CD1c-positive myeloid dendritic cell (primary cell): ENCODE measurements at regions not wholly inside any gene's neighbourhood (a gene's known extent, or its start where the extent isn't known, plus 50 kb on each side); places are given as distances from the start of the nearest gene placed in this dataset.

Source experiments
- DNase-seq: peaks from one replicate; pipeline ENCODE4 v3.0.0-alpha.2; 2016; ENCODE audit errors: extremely low spot score

DNA sequence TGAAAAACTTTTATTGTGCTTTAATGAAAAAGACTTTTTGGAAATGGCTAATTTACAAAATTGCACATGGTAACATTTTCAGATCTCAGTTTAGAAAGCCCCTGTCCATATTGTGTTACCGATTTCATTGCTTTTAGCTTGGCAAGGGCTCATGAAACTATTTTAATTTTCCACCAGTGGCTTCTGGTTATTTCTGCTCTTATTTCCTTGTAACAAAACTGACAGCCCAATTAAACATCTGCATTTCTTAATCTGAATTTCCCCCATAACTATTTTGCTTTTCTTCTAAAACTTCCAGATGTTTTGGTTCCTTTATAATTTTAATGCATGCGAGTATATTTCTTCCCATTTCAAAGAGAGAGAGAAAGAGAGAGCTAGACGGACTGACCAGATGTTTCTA, 264.8 kb downstream of the PTPRC start:
- no peak for DNase-seq

DNA sequence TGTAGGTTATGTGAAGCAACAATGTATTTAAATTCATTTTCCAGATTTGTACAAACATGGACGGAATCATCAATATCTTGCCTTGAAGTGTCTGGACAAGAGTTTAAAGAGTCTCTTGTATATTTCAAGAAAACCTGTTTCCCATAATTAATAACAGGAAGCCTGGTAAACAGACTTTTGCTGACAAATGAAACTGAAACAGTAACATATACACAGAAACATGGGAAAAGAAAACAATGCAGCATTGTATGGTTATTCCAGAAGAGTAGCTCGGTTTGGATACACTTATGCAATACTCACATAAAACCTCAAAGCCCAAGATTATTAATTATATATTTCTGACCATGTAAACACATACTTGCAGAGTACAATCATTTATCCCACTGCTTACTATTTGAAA, 265.5 kb downstream of the PTPRC start:
- no peak for DNase-seq

DNA sequence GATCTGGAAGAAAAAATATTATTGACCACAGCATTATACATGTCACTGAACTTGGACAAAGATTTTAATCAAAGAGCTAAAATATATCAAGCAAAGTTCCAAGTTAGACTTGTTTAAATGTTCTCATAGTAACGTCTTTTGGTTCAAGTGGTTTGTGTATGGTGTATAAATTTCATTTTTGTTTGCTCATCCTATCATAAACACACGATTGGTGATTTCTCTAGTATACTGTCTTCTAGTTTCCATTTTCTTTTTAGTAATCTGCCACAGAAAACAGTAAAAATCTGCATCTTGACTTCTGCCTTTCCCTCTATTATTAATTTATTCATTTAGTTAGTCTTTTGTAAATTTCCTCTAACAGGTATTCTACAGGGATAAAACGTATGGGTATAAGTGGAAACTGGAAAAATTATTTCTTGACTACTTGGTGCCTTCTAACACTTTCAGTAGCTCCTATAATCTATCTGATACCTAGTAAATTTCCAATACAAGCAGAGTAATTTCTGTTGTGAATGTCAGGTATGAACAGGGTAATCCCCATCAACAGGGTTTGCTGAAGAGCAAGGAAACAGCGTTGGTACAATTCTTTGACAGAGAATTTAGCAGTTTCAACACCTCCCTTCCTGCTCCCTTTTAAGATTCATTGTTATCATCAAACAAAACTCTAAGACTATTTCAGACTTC, 268.0 kb downstream of the PTPRC start:
- no peak for DNase-seq

DNA sequence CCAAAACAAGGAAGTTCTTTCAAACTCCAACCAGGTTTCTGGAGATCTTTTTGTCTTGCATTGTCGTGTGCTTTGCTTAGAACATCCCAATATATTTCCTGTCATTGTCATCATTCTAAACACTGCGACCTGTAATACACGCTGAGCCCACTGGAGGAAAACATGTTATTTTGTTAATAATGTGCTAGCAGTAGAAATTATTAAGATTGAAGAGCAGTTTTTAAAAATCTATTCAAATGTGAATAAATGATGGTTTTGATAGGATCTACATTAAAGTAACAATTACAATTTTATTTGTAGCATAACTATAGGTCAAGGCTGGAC, 268.5 kb downstream of the PTPRC start:
- no peak for DNase-seq

DNA sequence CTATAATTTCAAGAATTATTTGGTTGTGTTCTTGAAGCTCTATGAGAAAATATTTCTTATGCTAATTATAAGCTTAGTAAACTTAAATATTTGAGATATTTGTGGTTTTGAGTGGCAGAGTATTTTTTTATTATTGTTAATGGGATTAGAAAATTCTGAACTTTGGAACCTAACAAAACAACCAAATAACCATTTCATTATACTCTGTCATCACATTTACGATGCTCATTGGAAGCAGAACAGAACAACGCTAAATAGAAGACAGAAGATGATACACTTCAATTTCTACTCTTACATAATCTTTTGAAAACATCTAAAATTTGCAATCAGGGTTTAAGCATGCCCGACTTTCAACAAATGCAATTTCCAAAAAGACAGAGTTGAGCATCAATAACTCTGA, 270.2 kb downstream of the PTPRC start:
- no peak for DNase-seq

DNA sequence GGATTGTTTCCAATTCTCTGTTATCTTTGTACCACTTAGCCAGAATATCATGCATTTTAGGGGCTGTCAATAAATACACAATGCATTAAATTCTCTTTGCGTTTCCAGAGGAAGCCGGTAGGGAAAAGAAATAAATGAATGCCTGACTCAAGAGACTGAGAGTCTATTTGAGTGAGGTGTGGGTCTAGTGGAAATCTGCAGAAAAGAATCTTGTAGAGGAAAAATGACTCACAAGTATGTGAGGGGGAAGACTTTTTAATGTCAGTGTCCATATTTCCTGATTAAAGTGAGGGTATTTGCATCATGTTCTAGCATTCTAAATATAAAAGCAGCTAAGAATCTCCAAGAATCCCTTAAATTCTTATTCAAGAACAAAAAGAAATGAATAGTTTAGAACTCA, 271.1 kb downstream of the PTPRC start:
- DNase-seq, result no peak

DNA sequence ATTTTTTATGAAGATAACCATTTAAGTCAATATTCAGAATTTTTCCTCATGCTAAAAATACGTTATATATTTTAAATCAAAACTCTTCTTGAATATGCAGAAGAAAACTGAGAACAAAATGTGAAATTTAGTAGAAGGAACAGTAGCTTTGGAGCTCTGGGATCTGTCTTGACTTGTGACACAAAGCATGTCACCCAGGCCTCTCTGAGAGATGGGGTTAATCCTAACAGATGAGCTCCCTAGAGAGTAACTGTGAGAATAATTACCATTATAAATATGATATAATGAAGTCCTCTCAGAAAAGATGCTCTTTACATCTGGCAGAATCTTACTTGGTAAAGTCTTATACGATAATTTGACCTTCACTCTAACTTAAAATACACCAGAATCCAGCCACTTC, 272.0 kb downstream of the PTPRC start:
- DNase-seq, result no peak

DNA sequence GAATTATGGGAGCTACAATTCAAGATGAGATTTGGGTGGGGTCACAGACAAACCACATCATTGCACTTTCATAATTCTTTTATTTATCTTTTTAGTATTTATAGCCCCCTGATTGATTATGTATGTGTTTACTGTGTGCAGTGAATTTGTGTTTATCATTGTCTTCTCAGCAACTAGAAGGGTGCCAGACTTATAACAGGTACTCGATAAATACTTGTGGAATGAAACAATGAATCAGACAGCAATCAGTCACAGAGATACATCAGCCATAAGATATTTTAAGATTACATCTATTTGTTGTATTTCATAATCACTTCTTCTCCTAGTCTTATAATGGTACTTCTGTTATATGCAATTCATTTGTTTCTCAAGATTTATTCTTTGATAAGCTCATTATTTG, 273.2 kb downstream of the PTPRC start:
- no peak for DNase-seq

DNA sequence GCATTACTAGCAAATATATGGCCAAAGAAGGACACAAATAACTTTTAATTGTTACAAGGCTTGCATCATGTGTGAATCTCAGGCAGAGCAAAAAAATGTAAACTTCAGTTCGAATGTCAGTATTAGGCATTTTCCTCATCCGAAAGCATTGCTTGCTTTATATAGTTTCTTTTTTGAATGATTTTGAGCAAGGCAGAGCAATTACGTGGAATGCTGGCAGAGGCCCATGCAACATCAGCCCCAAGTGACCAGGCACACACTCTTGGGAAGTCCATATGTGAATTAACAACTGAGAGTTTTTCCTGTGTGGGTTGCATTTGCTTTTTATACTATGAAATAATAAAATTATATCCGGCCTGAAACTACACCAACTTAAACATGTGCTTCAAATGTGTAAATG, 274.8 kb downstream of the PTPRC start:
- no peak for DNase-seq

DNA sequence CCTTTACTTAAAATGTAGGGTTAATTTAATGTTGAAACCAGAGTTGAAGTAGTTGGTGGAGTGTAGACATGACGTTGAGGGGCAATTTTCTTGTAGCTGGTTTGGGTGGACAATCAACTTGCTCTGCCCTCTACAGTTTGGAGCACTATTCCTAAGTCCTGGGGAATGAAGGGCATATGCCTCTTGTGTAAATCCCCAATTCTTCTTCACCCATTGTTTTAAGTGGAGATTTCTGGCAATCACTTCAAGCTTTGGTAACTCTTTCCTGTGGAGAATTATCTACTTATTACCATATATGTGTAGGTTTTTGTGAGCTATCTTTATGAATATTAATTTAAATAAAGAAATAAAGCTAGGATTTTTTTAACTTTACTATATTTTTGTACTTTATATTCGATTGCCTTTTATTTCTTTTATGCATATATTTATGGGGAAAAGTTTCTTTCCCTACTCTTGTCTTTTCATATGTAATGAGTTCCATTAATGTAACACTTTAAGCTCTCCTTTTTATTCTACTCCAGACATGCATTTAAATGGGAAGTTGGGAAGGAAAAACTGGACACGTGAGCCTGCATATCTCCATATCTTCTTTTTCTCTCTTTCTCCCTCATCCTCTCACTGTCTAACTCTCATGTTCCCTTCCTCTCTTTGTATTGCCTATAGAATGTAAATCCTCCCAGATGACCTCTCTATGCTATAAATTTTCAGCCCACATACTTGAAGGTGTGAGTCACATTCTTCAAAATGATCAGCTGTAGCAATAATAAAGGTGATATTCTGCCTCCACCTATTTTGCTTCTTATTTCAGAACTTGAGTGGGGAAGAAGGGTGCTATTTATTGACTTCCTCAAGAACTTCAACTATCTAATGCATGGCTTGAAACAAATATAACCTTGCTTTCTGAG, 276.7 kb downstream of the PTPRC start:
- no peak for DNase-seq

DNA sequence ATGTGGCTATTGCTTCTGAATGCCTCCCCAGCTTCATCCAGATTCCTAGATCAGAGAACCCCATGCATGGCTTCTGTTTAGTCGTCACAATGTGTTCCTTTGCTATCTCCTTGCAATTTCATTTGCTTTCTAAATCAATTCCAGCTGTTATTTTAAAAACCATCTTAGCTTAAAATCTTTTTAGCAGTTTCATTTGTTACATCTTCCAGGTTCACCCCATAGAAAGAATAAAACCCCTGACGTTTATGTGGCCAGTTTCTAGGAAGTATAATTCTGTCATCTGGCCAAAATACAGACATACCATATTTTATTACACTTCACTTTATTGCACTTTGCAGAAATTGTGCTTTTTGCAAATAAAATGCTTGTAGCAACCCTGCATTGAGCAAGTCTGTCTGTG, 278.4 kb downstream of the PTPRC start:
- no peak for DNase-seq

DNA sequence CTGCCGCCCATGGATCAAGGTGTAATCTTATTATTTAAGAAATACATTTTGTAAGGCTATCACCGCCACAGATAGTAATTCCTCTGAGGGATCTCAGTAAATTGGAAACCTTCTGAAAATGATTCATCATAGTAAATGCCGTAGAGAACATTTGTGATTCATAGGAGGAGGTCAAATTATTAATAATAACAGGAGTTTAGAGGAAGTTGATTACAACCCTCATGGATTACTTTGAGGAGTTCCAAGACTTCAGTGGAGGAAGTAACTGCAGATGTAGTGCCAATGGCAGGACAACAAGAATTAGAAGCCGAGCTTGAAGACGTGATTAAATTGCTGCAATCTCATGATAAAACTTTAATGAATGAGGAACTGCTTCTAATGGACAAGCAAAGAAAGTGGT, 280.1 kb downstream of the PTPRC start:
- DNase-seq, result peak; percentile 76

DNA sequence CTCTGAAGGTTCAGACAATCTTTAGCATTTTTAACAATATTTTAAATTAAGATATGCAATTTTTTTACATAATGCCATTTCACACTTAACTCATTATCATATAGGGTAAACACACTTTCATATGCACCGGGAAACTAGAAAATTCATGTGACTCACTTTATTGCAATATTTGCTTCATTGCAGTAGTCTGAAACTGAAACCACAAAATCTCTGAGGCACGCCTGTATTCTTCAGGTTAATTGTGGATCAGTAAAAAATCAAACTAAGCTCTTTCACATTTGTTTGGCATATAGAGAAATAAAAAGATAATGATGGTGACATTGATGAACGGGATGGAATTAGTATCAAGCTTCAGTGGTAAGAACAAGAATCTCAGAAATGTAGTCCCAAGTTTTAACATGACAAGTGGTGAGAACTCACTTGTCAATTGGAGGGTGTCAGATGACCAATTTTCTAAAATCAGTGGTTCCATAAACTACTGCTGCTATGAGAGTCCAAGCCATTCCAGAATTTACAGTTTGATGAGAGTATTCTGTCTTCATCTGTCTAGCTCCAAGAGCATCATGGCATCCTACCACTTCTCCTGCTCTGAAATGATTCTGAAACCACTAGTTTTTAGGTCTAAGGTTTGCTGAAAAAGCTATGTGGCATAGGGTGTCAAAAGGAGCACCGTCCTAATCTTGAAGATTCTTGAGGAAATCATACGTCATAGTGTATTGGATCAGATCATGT, 281.0 kb downstream of the PTPRC start:
- DNase-seq, result peak; percentile 69

DNA sequence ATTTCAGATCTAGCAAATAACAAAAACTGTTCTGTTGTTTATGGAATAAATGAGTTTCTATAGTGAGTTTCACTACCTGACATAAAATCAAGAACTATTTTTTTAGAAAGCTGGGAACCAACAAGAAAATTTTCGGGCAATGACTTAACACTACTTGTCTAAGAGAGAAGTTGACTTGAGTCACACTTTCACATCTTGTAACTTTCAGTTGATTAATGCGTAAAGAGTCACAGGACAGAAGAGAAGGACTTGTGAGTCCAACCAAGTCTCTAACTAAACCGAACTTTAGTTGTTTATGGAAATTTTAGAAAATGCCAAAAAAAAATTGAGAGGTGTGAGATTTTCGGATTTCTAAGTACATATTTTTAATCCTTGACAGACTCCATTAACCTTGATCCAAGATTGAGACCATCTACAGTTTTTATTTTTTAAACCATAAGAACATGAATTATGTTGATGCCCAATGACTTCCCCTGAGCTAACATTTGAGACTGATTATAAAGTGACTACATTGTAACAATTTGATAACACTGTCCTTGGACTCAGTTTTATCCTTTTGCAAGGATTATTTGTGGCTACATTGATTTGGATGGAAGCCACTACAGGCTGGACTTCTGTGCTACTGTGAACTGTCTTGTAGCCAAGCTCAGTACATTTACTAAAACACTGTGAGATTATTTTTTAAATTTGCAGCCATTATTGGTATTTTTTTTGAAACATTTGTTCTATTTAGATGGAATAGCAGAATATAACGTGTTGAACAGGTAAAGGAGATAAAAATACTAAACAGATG, 284.0 kb downstream of the PTPRC start:
- peak; percentile 93 for DNase-seq

DNA sequence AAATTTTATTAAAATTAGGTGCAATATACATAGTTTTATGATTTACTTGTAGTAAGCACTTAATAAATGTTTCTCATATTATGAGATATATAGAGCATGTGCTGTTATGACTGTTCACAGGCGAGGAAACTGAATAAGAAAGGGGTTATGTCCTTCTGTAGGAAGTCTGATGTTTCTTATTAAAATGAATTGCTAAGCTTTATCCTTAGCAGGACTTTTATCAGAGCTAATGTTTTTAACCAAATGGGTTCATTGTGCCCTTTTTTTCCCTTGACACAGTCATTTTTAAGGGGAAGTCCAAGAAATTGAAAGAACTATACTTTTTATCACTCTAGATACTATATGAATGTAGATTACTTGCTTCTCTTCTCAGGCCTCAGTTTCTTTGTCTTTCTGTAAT, 285.2 kb downstream of the PTPRC start:
- peak; percentile 35 for DNase-seq

DNA sequence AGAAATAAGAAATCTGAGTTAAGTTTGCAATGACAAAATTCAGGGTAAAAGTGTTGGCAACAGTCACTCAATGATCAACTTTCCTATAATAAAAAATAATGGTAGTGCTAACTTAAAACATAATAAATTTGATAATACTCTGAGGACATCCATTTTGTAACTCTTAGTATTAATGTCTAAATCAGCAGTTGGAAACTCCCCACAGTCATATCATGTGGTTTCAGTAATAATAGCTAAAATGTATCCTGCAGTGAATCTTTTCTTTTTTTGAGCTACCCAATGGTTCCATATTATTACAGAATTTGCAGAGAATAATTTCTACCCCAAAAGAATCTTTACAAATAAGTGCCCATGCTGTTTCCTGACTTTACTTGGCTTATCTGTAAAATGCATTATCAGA, 286.7 kb downstream of the PTPRC start:
- DNase-seq, result no peak

DNA sequence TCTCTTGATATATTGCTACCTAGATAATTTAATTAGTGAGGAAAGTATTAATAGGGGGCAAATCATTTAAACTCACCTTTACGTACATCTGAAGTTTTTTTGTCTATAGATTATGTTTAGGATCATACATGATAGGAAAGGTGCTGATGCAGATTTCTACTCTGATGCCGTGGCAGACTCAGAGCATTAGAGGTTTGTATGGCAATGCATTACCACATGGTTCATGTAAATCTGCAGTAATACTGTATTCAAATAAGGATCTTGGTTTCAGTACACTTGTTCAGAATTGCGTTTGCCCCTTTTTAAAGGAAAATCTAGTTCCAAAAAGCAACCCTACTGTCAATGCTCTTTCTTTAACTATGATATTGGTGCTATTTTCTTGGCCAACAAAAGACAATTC, 288.3 kb downstream of the PTPRC start:
- DNase-seq, result no peak

DNA sequence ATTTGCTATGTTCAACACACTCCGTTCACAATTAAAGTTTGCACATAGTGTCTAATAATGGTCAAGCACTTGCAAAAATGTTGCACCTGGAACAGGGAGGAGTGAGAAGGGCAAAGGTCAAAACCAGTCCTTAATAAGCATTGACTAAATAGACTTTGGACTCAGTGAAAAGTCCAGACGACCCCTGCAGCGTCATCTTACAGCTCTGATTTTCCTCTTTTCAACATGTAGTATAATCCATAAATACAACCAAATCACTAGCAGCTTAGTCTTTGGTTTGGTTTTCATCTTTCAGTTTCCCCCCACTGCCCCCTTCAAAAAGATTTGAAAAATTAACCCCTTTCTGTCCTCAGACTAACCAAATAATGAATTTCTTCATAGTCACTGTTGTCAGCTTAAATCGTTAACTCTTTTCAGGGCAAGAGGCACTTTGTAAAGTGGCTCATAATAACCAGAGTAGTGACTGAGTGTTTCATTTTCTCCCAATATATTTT, 290.3 kb downstream of the PTPRC start:
- DNase-seq, result no peak

DNA sequence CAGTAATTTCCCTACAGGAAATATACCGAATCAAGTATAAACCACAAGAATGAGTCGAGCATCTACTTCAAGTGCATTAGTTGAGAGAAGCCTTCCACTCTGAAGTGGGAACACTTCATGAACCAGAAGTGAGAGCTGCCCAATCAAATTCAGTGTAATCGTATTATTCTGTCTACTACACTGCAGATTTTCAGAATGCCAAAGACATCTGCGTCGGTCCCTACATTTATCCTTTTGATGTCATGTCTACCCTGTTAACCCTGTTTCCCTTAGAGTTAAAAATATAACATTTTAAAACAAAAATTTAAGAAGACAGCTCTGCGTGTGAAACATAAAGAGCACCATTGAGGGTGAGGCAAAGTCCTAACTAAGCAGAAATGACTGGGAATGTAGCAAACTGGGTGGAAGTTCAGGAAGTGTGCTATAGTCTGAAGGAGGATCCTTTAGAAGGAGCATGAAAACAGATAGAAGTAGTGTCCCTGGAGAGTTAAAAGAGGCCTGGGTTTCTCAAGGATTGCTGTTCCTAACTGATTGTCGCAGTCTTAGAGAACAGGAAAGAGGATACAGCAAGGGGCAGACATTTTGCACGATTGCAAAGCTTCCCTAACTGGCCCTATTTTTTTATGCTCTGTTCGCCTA, 291.2 kb downstream of the PTPRC start:
- peak; percentile 77 for DNase-seq

DNA sequence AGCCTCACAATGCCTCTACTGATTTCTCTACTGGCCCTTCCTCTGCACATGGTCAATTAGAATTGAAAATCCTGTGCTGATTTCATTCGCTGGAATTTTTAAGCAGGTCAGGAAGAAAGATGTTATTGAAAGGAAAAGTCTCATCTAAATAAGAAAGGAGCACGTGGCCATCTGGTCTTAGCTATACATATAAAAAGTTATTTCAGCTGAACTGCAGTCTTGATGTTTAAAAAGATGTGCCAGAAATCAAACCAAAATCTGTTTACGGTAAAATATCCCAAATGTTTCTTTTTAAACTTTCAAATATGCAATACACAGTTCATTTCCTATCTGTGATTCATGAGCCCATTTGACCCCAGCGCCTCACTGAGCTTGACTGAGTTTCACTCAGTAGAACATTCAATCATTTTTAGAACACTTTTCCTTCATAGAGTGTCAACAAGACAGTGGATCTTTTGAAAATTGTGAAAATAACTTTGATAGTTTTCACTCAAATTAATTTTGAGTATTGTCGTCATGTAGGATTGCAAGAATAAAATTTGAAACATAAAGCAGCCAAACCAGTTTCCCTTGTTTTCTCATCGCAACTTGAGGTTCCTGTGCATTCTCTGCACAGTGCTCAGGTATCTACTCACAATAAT, 293.6 kb downstream of the PTPRC start:
- no peak for DNase-seq
